PC-9 (cell line): ENCODE measurements at regions not wholly inside any gene's neighbourhood (a gene's known extent, or its start where the extent isn't known, plus 50 kb on each side); places are given as distances from the start of the nearest gene placed in this dataset.
A peak's percentile ranks its signal among the peaks of the same experiment; 100 is the strongest.

Experiments
- BruUV-seq: library from RNA; stranded (reverse); fragments of 400-500 nt; replicated peaks from 2 replicates; lab custom pipeline; 2021; lab: Mats Ljungman, UMichigan
- CTCF ChIA-PET: fragments of 300-600 bp; sonication (Branson Sonifier 250); formaldehyde crosslinking; loops from one replicate; lab custom pipeline; 2022; ENCODE audit warnings: antibody characterized with exemption; lab: Charles Lee
- POLR2A ChIA-PET: fragments of 300-600 bp; sonication (Branson Sonifier 250); formaldehyde crosslinking; loops from one replicate; lab custom pipeline; 2022; ENCODE audit warnings: antibody characterized with exemption; ENCODE audit not compliant: unreplicated experiment; lab: Charles Lee
- DNase-seq, 2 experiments: peaks; one replicate each; pipeline versions ENCODE4 v3.0.0 to v3.0.0-alpha.2; 2015 to 2022; ENCODE audit warnings: mixed read lengths in 1 of 2
- H2AFZ ChIP-seq: fragments of 200-600 bp; sonication (generic); 2 replicates; pipeline ENCODE4 v1.8.1; 2017; ENCODE audit warnings: antibody characterized with exemption
- H3F3A ChIP-seq: fragments of 200-600 bp; sonication (generic); 2 replicates; pipeline ENCODE4 v1.8.1; 2017; ENCODE audit warnings: antibody characterized with exemption, mild to moderate bottlenecking, low read depth; ENCODE audit not compliant: insufficient read depth
- H3K27ac ChIP-seq: fragments of 200-600 bp; sonication (generic); 2 replicates; pipeline ENCODE4 v1.6.1; 2016; ENCODE audit warnings: mixed run types
- H3K27me3 ChIP-seq: fragments of 200-600 bp; sonication (generic); 2 replicates; pipeline ENCODE4 v1.6.1; 2016; ENCODE audit warnings: low read depth, mixed run types; ENCODE audit not compliant: insufficient read depth
- H3K36me3 ChIP-seq: fragments of 200-600 bp; sonication (generic); 2 replicates; pipeline ENCODE4 v1.6.1; 2016; ENCODE audit warnings: low read depth, mixed run types
- H3K4me1 ChIP-seq: fragments of 200-600 bp; sonication (generic); replicated peaks from 2 replicates; pipeline ENCODE4 v1.6.1; 2016; ENCODE audit warnings: mixed run types; ENCODE audit not compliant: insufficient read depth
- H3K4me2 ChIP-seq: fragments of 200-600 bp; sonication (generic); 2 replicates; pipeline ENCODE4 v1.6.1; 2017; ENCODE audit warnings: mixed run types
- H3K4me3 ChIP-seq: fragments of 200-600 bp; sonication (generic); 2 replicates; pipeline ENCODE4 v1.6.1; 2016; ENCODE audit warnings: mixed run types
- H3K79me2 ChIP-seq: fragments of 200-600 bp; sonication (generic); 2 replicates; pipeline ENCODE4 v1.6.1; 2017; ENCODE audit warnings: low read depth, mixed run types
- H3K9me2 ChIP-seq: fragments of 200-600 bp; sonication (generic); 2 replicates; pipeline ENCODE4 v1.8.1; 2017; ENCODE audit warnings: mild to moderate bottlenecking; ENCODE audit not compliant: insufficient read depth
- H3K9me3 ChIP-seq: fragments of 200-600 bp; sonication (generic); 2 replicates; pipeline ENCODE4 v1.8.1; 2016; ENCODE audit warnings: low read depth; ENCODE audit not compliant: insufficient read depth
- H4K20me1 ChIP-seq: fragments of 200-600 bp; sonication (generic); 2 replicates; pipeline ENCODE4 v1.8.1; 2017; ENCODE audit not compliant: insufficient read depth
- CTCF ChIP-seq: fragments of 200-600 bp; sonication (generic); conservative IDR thresholded peaks from 2 replicates; pipeline ENCODE4 v1.6.1; 2017; ENCODE audit warnings: mixed run types, antibody characterized with exemption, mild to moderate bottlenecking, moderate library complexity
- EZH2 ChIP-seq: fragments of 200-600 bp; sonication (generic); IDR thresholded peaks from 2 replicates; pipeline ENCODE4 v1.8.0; 2017; ENCODE audit warnings: antibody characterized with exemption, low read depth
- intact Hi-C: fragments of 100-400 bp; cut with micrococcal nuclease; formaldehyde crosslinking; loops from one replicate; pipeline ENCODE4 v1.10.0; 2022; ENCODE audit not compliant: unreplicated experiment

DNA sequence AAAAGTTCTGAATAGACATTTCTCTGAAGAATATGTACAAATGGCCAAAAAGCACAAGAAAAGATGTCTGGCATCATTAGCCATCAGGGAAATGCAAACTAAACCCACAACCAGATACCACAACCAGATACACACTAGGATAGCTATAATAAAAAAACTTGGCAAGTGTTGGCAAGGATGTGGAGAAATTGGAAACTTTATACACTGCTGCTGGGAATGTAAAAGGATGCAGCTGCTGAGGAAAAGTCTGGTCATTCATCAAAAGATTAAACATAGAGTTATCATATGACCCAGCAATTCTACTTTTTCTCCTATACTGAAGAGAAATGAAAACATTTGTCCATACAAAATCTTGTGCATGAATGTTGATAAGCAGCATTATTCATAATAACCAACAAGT lies 92.3 kb downstream of the UCHL1 start:
- Histone ChIP-seq H3K27me3 (no peaks in the 10 kb centered on the region), H3F3A (peaks cover 14% of the 10 kb centered on the region; the same call in 1 of the 2 replicates), H4K20me1 (no peaks in the 10 kb centered on the region), H3K4me3 (no peak overlapping the region), H3K9me3 (no peaks in the 10 kb centered on the region), H2AFZ (no peak overlapping the region), H3K79me2 (no peaks in the 10 kb centered on the region), H3K27ac (no peak overlapping the region), H3K4me2 (no peak overlapping the region), H3K9me2 (no peaks in the 10 kb centered on the region), H3K36me3 (no peaks in the 10 kb centered on the region), H3K4me1 (peaks cover 38% of the 10 kb centered on the region)
- no peak for TF ChIP-seq EZH2
- TF ChIP-seq CTCF: no peak
- BruUV-seq: no TSS peak
- ChIA-PET CTCF (no interaction called here), POLR2A (no interaction called here)
- intact Hi-C loops: no loop called here
- DNase-seq: no peak

- intact Hi-C loops: loop anchor here (1.0 to 2.0 kb wide), 4 partner anchors 40 to 180 kb away; partner anchors contain the start of gene LIMCH1
- no peaks in the 10 kb centered on the region; the same call in 1 of the 2 replicates for H3F3A ChIP-seq
- H4K20me1 ChIP-seq: peaks cover under 1% of the 10 kb centered on the region; the same call in 1 of the 2 replicates
- H2AFZ ChIP-seq: no peak overlapping the region
- POLR2A ChIA-PET: interaction anchor here (0.5 to 1.0 kb wide), 11 partner anchors 13 to 572 kb away, joined by 3 to 9 read pairs (median 5); no protein-coding TSS in a partner anchor
- DNase-seq: peak in 1 of 2 experiments; percentile 61
- H3K9me3 ChIP-seq: no peaks in the 10 kb centered on the region
- no peaks in the 10 kb centered on the region for H3K9me2 ChIP-seq
- no peak overlapping the region for H3K27ac ChIP-seq
- peaks cover 28% of the 10 kb centered on the region for H3K4me1 ChIP-seq
- no peak for TF ChIP-seq EZH2
- no peak for TF ChIP-seq CTCF
- BruUV-seq: TSS peak; percentile 58
- CTCF ChIA-PET: interaction anchor here (0.6 to 1.5 kb wide), 6 partner anchors 13 to 253 kb away, joined by 3 to 9 read pairs (median 4); no protein-coding TSS in a partner anchor
- peak overlapping the region; percentile 78; the same call in 1 of the 2 replicates for H3K4me2 ChIP-seq
- no peak overlapping the region; the same call in 1 of the 2 replicates for H3K4me3 ChIP-seq
- peaks cover 31% of the 10 kb centered on the region for H3K79me2 ChIP-seq
- no peaks in the 10 kb centered on the region for H3K27me3 ChIP-seq
- H3K36me3 ChIP-seq: peaks cover 4% of the 10 kb centered on the region; the same call in 1 of the 2 replicates
Measured at GRCh38 chr4:41358647-41359421, 102.1 kb downstream of the UCHL1 start.

GRCh38 chr4:41359422-41359775 lies 102.7 kb downstream of the UCHL1 start:
- Histone ChIP-seq H3K27ac (no peak overlapping the region), H3K4me1 (peaks cover 34% of the 10 kb centered on the region), H3K4me2 (peak overlapping the region; percentile 78), H3K36me3 (peaks cover 6% of the 10 kb centered on the region; the same call in 1 of the 2 replicates), H3K9me3 (no peaks in the 10 kb centered on the region), H3K4me3 (peak overlapping the region; percentile 91; the same call in 1 of the 2 replicates), H2AFZ (no peak overlapping the region), H3K9me2 (no peaks in the 10 kb centered on the region), H3K27me3 (no peaks in the 10 kb centered on the region), H3F3A (no peaks in the 10 kb centered on the region; the same call in 1 of the 2 replicates), H3K79me2 (peaks cover 36% of the 10 kb centered on the region), H4K20me1 (peaks cover 3% of the 10 kb centered on the region; the same call in 1 of the 2 replicates)
- TF ChIP-seq EZH2: no peak
- no peak for TF ChIP-seq CTCF
- ChIA-PET POLR2A (interaction anchor here (0.6 to 1.0 kb wide), 7 partner anchors 14 to 572 kb away, joined by 3 to 9 read pairs (median 6); no protein-coding TSS in a partner anchor), CTCF (interaction anchor here (0.6 to 1.5 kb wide), 5 partner anchors 13 to 80 kb away, joined by 3 to 9 read pairs (median 5); no protein-coding TSS in a partner anchor)
- peak in 1 of 2 experiments; percentile 52 for DNase-seq
- intact Hi-C loops: loop anchor here (1.0 to 2.0 kb wide), 4 partner anchors 40 to 179 kb away; partner anchors contain the start of gene LIMCH1
- BruUV-seq: no TSS peak
